ENCODE measurements at regions not wholly inside any gene's neighbourhood (a gene's known extent, or its start where the extent isn't known, plus 50 kb on each side); places are given as distances from the start of the nearest gene placed in this dataset.
A peak's percentile ranks its signal among the peaks of the same experiment; 100 is the strongest.

DNA sequence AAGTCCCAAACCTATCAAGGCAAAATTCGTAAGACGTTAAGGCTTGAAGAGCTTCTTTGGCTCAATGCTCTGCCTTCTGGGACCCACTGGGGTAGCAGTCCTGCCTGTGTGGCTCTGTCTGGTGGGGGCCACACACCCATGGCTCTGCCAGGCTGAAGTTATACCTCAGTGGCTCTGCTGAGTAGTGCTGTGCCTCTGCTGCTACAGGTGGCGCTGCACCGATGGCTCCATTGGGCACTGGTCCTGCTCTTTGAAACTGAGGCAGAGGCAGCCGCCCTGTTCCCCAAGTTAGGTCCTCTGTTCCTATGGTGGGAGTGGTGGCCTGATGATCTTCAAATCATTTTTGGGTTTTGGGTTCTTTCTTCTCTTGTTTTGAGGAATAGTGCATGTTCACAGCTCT, 68.0 kb upstream of the AP4E1 start:
- ChIA-PET CTCF (no interaction called here), POLR2A (no interaction called here)
- Histone ChIP-seq H3K4me3 (ENCODE audit: low read depth, low read length) (no peak overlapping the region), H3K27me3 (ENCODE audit: control insufficient read depth, insufficient read depth, low read length) (peaks cover 2% of the 10 kb centered on the region), H3K36me3 (ENCODE audit: control insufficient read depth, insufficient read depth, low read length) (no peaks in the 10 kb centered on the region)
- TF ChIP-seq, protein P1, sequence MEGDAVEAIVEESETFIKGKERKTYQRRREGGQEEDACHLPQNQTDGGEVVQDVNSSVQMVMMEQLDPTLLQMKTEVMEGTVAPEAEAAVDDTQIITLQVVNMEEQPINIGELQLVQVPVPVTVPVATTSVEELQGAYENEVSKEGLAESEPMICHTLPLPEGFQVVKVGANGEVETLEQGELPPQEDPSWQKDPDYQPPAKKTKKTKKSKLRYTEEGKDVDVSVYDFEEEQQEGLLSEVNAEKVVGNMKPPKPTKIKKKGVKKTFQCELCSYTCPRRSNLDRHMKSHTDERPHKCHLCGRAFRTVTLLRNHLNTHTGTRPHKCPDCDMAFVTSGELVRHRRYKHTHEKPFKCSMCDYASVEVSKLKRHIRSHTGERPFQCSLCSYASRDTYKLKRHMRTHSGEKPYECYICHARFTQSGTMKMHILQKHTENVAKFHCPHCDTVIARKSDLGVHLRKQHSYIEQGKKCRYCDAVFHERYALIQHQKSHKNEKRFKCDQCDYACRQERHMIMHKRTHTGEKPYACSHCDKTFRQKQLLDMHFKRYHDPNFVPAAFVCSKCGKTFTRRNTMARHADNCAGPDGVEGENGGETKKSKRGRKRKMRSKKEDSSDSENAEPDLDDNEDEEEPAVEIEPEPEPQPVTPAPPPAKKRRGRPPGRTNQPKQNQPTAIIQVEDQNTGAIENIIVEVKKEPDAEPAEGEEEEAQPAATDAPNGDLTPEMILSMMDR (IDR thresholded peaks at IDR 0.05; ENCODE audit: insufficient read depth, low read depth, low read length), result no peak
- no peak for DNase-seq (ENCODE audit: low read depth)

DNA sequence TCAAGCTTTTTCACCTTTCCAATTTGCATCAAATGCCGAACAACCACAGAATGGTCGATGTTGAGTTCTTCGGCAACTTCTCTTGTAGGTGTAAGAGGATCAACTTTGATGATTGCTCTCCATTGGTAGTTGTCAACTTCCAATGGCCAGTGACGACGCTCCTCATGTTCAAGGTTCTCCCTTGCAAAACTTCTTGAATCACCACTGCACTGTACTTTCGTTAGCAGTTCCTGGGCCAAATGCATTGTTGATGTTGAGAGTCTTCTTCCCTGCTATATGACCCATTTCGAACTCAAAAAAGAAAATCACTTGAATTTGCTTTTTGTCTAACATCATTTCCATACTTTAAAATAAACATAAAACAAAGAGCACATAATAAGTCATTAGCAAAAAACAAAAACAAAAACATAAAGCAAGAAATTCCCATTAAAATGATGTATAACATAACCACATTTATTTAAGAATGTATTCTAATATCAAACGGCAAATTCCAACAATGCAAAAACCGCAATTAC, 71.2 kb upstream of the AP4E1 start:
- DNase-seq (ENCODE audit: low read depth), result no peak
- Histone ChIP-seq H3K4me3 (ENCODE audit: low read depth, low read length) (no peak overlapping the region), H3K36me3 (ENCODE audit: control insufficient read depth, insufficient read depth, low read length) (no peaks in the 10 kb centered on the region), H3K27me3 (ENCODE audit: control insufficient read depth, insufficient read depth, low read length) (peaks cover 2% of the 10 kb centered on the region)
- ChIA-PET CTCF (no interaction called here), POLR2A (no interaction called here)
- TF ChIP-seq, protein P1 (IDR thresholded peaks at IDR 0.05; ENCODE audit: insufficient read depth, low read depth, low read length), result no peak

DNA sequence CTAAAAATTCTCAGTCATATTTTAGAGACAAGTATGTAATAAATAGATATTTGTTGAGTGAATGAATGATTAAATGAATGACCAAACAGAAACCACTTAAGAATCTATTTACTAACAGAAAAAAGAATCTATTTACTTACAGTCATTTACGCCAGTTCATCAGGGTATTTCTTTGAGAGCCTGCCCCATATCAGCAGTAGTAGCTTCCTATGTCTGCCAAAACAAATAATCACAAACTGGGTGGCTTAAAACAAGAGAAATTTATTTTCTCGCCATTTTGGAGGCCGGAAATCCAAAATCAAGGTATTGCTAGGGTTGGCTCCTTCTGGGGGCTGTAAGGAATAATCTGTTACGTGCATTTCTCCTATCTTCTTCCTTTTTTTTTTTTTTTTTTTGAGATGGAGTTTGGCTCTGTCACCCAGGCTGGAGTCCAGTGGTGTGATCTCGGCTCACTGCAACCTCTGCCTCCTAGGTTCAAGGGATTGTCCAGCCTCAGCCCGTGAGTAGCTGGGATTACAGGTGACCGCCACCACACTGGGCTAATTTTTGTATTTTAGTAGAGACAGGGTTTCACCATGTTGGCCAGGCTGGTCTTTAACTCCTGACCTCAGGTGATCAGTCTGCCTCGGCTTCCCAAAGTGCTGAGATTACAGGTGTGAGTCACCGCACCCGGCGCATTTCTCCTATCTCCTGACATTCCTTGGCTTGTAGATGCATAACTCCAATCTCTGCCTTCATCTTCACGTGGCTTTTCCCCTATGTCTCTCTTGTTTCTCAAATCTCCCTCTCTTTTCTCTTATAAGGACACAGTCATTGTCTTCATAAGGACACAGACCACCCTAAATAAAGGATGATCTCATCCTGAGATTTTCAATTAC, 65.2 kb upstream of the SPPL2A start:
- H3K27me3 ChIP-seq (ENCODE audit: control insufficient read depth, insufficient read depth, low read length), result no peaks in the 10 kb centered on the region
- DNase-seq (ENCODE audit: low read depth), result no peak
- H3K4me3 ChIP-seq (ENCODE audit: low read depth, low read length), result no peak overlapping the region
- TF ChIP-seq, protein P1 (IDR thresholded peaks at IDR 0.05; ENCODE audit: insufficient read depth, low read depth, low read length), result no peak
- no peaks in the 10 kb centered on the region for H3K36me3 ChIP-seq (ENCODE audit: control insufficient read depth, insufficient read depth, low read length)
- POLR2A ChIA-PET, result no interaction called here
- CTCF ChIA-PET, result no interaction called here

DNA sequence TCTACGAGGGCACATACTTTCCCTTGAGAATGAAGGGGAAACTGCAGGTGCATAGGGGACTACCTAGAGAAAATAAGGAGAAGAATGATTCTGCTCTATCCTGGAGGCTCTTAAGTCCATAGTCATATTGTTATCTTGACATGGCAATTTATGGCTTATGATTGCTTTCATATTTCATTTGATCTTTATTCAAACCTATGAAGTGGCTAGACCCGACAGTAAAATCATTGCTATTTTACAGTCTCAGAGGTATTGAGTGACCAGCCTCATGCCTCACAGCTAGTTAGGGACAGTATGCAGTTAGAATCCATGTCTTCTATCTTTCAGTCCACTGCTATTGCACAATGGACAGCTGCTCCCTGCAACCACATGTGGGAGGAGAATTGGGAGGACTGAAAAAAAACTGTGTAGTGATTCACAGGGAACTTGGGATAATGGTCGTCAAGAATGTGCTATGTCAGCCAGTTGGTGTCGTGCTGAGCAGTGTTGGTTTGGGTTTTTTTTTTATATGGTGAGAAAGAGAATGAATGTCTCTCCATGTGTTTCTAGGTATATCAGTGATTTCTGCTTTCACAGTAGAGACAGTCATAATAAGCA, 63.2 kb upstream of the SPPL2A start:
- POLR2A ChIA-PET, result no interaction called here
- peak; percentile 81 for DNase-seq (ENCODE audit: low read depth)
- TF ChIP-seq, protein P1 (IDR thresholded peaks at IDR 0.05; ENCODE audit: insufficient read depth, low read depth, low read length), result no peak
- CTCF ChIA-PET, result interaction anchor here (0.8 kb wide), 1 partner anchor 137 kb away, joined by 3 read pairs; no protein-coding TSS in a partner anchor
- Histone ChIP-seq H3K27me3 (ENCODE audit: control insufficient read depth, insufficient read depth, low read length) (no peaks in the 10 kb centered on the region), H3K36me3 (ENCODE audit: control insufficient read depth, insufficient read depth, low read length) (no peaks in the 10 kb centered on the region), H3K4me3 (ENCODE audit: low read depth, low read length) (no peak overlapping the region)

DNA sequence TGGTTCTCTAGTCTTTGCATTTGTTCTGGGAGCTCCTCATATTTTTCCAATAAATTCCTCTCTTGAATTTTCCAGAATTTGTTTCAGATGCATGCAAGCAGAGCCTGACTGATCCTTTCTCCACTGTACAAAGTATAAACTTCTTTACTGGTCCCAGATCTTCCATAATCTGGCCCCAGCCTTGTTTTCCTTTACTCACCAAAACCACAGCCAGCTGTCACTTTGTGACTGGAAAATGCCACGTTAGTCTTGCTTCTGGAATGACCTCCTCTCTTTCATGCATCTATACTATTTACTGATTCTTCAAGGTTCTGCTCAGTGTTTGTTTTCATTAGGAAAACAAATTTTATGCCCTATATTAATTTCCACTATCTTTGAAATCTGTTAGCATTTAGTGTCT, 60.4 kb upstream of the SPPL2A start:
- ChIA-PET POLR2A (no interaction called here), CTCF (interaction anchor here (1.4 kb wide), 1 partner anchor 16 kb away, joined by 5 read pairs; no protein-coding TSS in a partner anchor)
- TF ChIP-seq, protein P1 (IDR thresholded peaks at IDR 0.05; ENCODE audit: insufficient read depth, low read depth, low read length), result no peak
- Histone ChIP-seq H3K27me3 (ENCODE audit: control insufficient read depth, insufficient read depth, low read length) (peaks cover 2% of the 10 kb centered on the region; the same call in 1 of the 2 replicates), H3K36me3 (ENCODE audit: control insufficient read depth, insufficient read depth, low read length) (no peaks in the 10 kb centered on the region), H3K4me3 (ENCODE audit: low read depth, low read length) (no peak overlapping the region)
- no peak for DNase-seq (ENCODE audit: low read depth)
